ENCODE measurements at regions not wholly inside any gene's neighbourhood (a gene's known extent, or its start where the extent isn't known, plus 50 kb on each side); places are given as distances from the start of the nearest gene placed in this dataset.

GRCh38 chr5:84628918-84629317, 244.2 kb upstream of the EDIL3 start:
- Histone ChIP-seq H3K56ac (replicated peaks; ENCODE audit: insufficient read length, low read depth, low read length) (no peak overlapping the region), H4K8ac (ENCODE audit: extremely low read depth, insufficient read depth, low read length) (no peak overlapping the region)
- CTCF ChIA-PET (ENCODE audit: partially characterized antibody), result no interaction called here

More at GRCh38 chr5:84628918-84629317, 244.2 kb upstream of the EDIL3 start:
- H3K14ac ChIP-seq (ENCODE audit: insufficient read length), result no peak overlapping the region
- no peak overlapping the region for H4K91ac ChIP-seq (replicated peaks; ENCODE audit: insufficient read length, low read length)
- H2BK12ac ChIP-seq (ENCODE audit: low read depth, low read length), result no peak overlapping the region
- FAIRE-seq (no peak), DNase-seq (ENCODE audit: low read depth in 1 of 2, low spot score in 2 of 2) (no peak)
- H3K27ac ChIP-seq (ENCODE audit: low read depth, low read length), result no peak overlapping the region
- POLR2A ChIA-PET (ENCODE audit: partially characterized antibody), result interaction anchor here (0.5 kb wide), 1 partner anchor 387 kb away, joined by 4 read pairs; no protein-coding TSS in a partner anchor
- H2BK5ac ChIP-seq (ENCODE audit: low read depth, low read length), result no peak overlapping the region
- no peak overlapping the region for H2BK15ac ChIP-seq (ENCODE audit: low read length)
- H3K23ac ChIP-seq (ENCODE audit: insufficient read length), result no peak overlapping the region
- H3K9me3 ChIP-seq (ENCODE audit: insufficient read depth in 2 of 2, low read depth in 1 of 2, low read length in 1 of 2), result no peaks in the 10 kb centered on the region
- H3K27me3 ChIP-seq (replicated peaks in 1 of 4; ENCODE audit: control insufficient read depth in 3 of 4, extremely low read depth in 1 of 4, insufficient read depth in 3 of 4, low read length in 3 of 4), result no peaks in the 10 kb centered on the region
- no peaks in the 10 kb centered on the region for H4K20me1 ChIP-seq (replicated peaks in 1 of 2; ENCODE audit: control insufficient read depth in 1 of 2, insufficient read depth in 2 of 2, low read length in 2 of 2)
- no peak overlapping the region for H3K4ac ChIP-seq (replicated peaks; ENCODE audit: insufficient read length, low read depth, low read length)
- no peaks in the 10 kb centered on the region for H3K4me1 ChIP-seq (replicated peaks in 1 of 4; ENCODE audit: control insufficient read depth in 3 of 4, insufficient read depth in 4 of 4, low read length in 3 of 4)
- H3K4me2 ChIP-seq (ENCODE audit: insufficient read depth in 1 of 2, low read depth in 2 of 2, low read length in 2 of 2), result no peak overlapping the region
- no peak overlapping the region for H2BK20ac ChIP-seq (ENCODE audit: low read length)
- no peak overlapping the region for H4K5ac ChIP-seq (ENCODE audit: insufficient read length, low read depth, low read length)
- no peak overlapping the region for H3K9ac ChIP-seq (replicated peaks in 1 of 4; ENCODE audit: extremely low read depth in 1 of 4, low read depth in 3 of 4, low read length in 3 of 4)
- no peak overlapping the region for H2AK5ac ChIP-seq (ENCODE audit: low read depth, low read length)
- H3K79me1 ChIP-seq (ENCODE audit: low read depth, low read length), result no peaks in the 10 kb centered on the region
- H3K18ac ChIP-seq (ENCODE audit: extremely low read depth, low read length), result no peak overlapping the region
- H3K36me3 ChIP-seq (ENCODE audit: control insufficient read depth in 2 of 4, insufficient read depth in 4 of 4, low read length in 3 of 4), result no peaks in the 10 kb centered on the region
- no peaks in the 10 kb centered on the region for H3K23me2 ChIP-seq (ENCODE audit: low read depth, low read length)
- no peak overlapping the region for H2BK120ac ChIP-seq (replicated peaks; ENCODE audit: low read depth, low read length)
- H3K4me3 ChIP-seq (ENCODE audit: extremely low read depth in 1 of 4, insufficient read depth in 2 of 4, low read depth in 3 of 4, low read length in 4 of 4), result no peak overlapping the region
- WGBS, 2 experiments (ENCODE audit: extremely low coverage in 1 of 2, insufficient coverage in 1 of 2, insufficient read length in 1 of 2, insufficient replicate concordance in 2 of 2, low coverage in 1 of 2, low lambda C conversion rate in 2 of 2, missing lambda C conversion rate in 1 of 2), result 77% methylated on average over 2 of the region's 2 CpGs; no CpG with 5 or more reads in 1 of the 2 experiments
- no peak overlapping the region for H2AFZ ChIP-seq (ENCODE audit: low read length)
- no peaks in the 10 kb centered on the region for H3K79me2 ChIP-seq (ENCODE audit: control insufficient read depth in 1 of 2, insufficient read depth in 2 of 2, low read length in 2 of 2)
- TF ChIP-seq YY1 (IDR thresholded peaks at IDR 0.05; ENCODE audit: low read depth, low read length) (no peak), RAD21 (IDR thresholded peaks at IDR 0.05 in 1 of 2, conservative IDR thresholded peaks at IDR 0.05 in 1 of 2; ENCODE audit: low read depth in 2 of 2, low read length in 2 of 2) (no peak), GABPA (IDR thresholded peaks at IDR 0.05; ENCODE audit: borderline replicate concordance, insufficient read depth, low read length) (no peak), EZH2 (IDR thresholded peaks at IDR 0.05; ENCODE audit: low read depth, low read length, severe bottlenecking) (no peak), CBX5 (IDR thresholded peaks at IDR 0.05; ENCODE audit: low read depth, low read length) (no peak), ASH2L (IDR thresholded peaks at IDR 0.05; ENCODE audit: low read length) (no peak)

Measured in H1 (cell line).